NCI-H128 (cell line): ENCODE measurements at regions not wholly inside any gene's neighbourhood (a gene's known extent, or its start where the extent isn't known, plus 50 kb on each side); places are given as distances from the start of the nearest gene placed in this dataset.

Source experiments
- DNase-seq: peaks from one replicate; lab custom pipeline; 2025; ENCODE audit not compliant: unreplicated experiment; lab: John Stamatoyannopoulos, UW

DNA sequence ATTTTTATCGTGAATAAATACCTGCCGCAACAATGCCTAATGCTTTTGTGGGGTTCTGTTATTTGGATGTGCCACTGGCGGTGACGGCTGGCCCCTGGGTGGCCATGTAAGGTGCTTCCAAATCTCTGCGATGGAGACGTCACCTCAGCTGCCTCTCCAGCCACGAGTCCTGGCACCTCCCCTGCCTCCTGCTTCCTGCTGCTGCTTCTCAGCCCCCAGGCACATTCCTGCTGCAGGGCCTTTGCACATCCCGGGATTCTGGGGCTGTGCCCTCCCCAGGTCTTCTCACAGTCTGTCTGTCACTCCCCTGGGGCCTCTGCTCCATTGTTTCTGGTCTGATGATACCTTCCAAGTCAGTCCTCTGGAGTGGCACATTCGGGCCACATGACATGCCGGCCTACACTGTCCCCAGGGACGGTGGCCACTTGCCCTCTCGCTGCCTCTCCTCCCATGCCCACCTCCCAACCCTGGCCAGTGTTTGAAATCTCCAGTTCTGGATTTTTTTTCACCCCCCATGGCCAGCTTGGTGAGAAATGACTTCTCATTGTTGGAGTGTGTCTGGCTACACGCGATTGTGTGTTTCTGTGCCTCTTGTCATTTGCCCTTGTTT, 151.8 kb downstream of the KIF26A start:
- no peak for DNase-seq

DNA sequence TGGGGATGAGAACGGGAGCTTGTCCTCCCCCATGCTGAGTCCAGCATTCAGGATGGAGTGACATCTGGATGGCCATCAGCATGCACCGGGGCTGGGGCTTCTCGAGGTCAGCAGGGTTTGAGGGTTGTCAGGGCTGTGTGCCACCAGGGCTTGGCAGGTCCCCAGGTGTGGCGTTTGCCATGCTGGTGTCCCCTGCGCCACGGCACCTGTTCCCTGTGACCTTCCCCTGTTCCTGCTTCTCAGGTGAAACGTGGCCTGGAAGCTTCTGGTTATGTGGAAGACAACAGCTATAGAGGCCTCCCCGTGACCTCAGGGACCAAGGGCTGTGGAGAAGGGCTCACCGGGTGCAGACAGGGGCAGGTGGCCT, 152.4 kb downstream of the KIF26A start:
- no peak for DNase-seq

DNA sequence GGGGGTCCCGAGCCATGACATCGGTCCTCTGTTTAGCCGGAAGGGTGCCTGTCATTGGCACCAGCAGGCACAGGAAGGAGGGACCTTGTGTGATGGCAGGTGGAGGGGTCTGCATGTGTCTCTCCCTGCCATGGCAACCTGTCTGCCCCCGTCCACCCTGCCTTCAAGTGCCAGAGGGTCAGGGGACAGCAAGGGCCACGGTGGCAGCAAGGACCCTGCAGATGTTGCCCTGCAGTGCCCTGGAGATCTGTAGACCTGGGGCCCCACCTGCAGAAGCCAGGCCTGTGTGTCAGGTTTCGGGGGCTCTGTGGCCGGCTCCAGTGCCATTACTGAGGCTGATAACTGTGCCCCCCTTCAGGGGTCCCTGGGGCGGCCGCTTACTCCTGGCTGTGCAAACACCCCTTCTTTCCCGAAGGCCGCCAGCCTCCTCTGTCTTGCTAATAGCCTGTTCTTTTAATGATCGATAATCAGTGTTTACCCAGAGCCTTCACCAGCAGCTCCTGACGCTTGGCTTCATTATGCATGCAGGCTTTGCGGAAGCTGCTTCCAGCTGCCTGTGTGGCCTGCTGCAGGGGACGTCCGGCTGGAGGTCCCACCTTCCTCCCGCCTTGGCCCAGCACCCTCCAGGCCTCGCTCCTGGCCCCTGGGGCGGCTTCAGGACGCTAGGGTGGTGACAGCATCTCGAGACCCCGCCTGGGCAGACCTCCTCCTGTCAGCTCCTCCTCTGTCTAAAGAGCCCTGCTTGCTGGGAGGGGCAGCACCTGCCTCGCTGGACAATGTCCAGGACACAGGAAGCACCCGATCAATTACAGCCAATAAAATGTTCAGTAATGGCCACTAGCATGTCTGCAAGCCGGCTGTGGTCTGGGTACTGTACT, 153.0 kb downstream of the KIF26A start:
- DNase-seq, result no peak

DNA sequence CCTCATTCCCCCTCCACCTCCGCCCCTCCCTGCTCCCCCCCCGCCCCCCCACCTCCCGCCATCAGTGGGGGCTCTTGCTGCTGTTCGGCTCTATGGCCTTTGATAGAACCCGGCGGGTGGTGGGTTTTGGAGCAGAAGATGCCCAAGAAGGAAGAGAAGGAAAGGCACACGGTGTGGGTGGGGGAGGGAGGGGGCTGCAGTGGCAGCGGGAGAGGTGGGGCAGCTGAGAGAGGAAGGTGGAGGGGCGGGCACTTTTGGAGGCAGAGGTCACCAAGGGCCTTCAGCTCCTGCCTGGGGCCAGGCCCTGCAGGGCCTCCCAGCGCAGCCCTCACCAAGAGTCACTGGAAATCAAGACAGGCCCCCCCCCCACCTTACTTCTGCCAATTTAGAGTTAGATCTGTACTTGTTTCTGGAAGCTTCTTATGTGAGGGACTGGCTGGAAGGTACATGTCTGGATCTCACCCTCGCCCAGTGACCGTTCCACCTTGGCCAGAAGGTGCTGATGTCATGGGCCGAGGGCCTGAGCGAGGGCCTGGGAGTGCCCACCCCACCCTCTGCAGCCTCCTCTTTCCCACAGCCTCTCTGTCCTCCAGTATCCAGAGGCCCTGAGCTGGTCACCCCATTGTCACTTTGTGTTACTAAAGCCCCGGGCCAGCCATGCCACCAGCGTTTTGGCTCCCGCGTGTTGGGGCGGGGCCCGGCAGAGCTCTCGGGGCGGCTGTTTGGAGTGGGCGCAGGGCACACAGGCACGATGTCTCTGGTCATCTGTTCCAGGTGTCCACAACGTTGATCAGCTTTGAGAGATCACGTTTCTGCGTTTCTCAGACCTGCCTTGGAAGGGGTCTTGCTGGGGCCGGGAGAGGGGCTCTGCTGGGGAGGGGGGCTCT, 153.9 kb downstream of the KIF26A start:
- DNase-seq, result no peak

DNA sequence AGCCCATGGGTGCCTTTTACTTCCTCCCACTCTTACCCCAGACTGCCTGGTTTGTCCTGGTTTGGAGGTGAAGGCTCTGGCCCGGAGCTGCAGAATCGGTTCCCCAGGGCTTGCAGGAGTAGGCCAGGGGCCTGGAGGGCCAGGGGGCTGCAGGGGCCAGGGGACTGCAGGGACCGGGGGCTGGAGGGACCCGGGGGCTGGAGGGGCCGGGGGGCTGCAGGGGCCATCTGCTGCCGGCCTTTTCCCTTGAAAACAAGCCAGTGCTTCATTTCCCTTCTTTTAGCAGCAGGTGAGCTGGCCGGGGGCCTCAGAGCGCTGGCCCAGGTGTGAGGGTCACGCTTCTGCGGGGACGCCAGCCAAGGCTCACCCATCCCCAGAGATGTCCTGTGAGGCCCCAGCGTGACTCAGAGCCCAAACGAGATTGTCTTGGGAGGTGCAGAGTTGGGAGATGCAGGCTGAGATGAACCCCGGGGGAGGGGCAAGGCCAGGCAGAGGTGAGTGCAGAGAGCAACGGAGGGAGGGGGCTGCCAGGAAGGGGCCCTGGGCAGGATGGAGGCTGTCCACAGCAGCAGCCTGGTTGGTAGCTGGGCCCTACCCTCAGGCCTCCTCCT, 154.9 kb downstream of the KIF26A start:
- DNase-seq, result no peak

DNA sequence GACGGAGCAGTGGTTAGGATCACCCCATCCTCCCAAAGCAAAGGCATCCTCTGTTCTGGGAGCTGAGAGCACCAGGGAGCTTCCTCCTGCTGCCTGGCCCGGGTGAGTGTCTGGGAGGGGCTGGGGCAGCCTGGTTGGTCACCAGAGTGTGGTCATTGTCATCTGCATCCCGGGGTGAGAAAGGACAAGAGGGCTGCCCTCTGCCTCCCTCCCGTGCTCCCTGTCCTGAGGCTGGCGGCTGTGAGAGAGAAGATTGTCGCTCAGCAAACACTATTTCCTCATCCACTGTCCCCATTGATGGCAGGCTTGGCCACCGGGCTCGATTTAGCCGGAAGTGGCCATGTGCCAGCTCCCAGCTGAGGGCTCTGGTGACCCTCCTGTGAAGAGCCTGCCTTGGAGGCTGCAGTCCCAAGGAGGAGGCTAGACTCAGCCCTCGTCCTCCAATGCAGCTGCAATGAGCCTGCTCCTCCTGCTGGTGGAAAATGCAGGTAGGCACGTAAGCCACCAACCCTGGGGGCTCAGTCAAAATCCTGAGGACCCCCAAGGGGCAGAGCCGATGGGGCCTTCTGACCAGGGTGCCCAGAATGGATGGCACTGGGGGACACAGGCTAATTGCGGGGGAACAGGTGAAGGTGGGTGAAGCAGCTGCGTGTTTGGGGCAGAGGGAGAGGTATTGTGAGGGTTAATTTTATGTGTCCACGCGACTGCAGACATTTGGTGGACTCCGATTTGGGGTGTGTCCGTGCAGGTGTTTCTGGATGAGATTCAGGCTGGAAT, 155.7 kb downstream of the KIF26A start:
- no peak for DNase-seq

DNA sequence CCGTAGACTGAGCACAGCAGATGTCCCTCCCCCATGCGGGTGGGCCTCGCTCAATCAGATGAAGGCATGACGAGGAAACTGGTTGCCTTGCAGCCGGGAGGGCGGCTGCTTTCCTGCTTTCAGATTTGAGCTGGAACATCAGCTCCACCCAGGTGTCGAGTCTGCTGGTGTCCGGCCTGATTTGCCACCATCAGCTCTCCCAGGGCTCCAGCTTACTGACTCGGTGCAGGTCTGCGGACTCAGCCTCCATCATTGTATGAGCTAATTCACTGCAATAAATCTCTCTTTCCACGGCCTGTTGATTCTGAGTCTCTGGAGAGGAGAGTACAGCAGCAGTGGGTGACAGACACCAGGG, 156.2 kb downstream of the KIF26A start:
- no peak for DNase-seq

DNA sequence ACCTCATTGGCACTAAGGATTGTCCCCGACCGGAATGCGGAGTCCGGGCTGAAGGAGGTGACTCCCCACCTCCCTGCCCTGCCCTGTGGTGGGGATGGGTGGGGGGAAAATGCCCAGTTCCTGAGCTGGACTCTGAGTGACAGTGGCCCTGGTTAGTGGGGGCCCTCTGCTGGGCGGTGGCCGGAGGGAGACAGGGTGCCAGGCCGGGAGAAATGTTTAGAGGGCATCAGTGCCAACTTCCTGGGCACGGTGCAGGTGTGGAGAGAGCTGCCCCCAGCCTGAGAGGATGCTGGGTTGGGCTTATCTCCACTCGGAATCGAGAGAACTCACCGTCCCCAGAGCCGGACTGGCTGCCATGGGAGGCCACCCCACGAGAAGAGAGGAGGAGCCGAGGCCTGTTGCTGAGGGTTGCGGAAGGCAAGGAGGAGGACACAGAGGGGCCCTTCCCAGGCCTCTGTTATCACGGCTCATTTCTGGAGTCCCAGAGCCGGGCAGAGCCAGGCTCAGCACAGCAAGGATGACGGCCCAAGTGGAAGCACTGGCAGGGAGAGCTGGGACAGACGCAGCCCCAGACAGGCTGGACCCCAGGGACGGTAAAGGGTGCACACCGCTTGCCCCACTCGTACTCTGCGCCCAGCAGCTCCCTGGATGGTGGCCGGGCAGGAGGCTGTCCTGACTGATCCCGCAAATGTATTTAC, 156.7 kb downstream of the KIF26A start:
- no peak for DNase-seq

DNA sequence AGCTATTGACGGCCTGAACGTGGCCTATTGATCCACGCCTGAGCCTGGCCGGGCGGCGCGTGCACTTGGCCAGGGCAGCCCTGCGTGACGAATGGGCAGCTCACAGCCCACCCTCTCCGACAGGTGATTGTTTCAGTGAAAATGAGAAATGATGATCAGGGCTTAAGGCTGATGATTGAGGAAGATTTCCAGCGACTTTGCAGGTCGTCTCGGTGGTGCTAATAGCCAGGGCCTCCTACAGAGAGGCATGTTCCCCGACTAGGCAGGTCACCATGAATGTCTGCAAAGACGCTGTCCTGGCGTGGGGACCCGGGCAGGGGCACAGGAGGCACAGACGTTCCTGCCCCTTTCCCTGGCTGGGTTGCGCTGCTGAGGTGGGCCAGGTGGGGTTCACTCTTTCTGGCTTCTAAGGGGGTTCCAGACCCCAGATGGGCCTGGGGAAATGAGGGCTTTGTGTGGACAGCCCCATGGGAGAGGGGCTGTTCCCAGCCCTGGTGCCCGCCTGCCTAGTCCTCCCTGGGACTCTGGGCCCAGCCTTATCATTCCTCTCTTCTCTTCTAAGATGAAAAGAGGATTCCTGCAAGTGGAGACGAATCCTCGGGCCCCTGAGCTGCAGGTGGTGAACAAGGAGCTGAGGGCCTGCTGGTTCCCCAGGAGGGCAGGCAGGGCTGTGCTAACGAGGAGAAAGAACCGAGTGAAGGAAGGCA, 157.4 kb downstream of the KIF26A start:
- DNase-seq, result no peak

DNA sequence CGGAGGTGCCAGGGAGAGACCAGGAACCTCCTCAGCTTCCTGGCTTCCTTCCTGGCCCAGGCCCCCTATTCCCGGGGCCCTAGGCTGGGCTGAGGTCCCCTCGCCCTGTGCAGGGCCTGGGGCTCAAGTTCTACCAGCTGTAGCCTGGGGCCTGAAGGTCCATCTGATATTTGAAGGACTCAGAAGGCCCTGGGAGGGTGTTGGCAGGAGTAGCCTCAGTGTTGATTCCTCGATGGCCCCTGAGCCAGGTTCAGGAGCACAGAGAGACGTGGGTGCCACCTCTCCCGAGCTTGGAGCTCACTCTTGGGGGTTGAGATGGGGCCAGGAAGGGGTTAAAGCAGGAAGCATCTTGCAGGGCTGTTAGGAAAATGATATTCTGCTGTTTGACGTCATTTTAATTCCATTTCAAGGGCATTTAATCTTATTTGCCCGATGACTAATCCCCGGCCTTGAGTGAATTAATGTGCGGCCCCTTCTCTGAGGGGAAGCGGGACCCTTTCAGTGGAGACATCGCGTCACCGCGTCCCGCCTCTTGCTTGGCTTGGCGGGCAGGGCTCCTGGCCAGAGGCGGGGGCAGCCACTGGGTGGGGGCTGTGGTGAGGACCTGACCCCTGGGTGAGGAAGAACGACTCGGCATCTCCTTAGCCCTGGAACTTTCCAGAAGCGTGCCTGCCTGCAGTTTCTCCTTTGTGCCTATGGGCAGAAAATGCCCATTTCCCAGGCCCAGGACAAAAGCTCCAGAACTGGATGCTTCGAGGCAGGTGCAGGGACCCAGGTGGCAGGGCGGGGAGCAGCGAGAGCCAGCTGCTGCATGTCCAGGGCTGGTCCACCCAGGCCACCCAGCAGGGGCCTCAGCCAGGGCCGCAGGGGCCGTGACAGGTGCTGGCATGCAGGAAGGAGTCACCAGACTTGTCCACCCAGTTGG, 158.3 kb downstream of the KIF26A start:
- DNase-seq, result no peak

DNA sequence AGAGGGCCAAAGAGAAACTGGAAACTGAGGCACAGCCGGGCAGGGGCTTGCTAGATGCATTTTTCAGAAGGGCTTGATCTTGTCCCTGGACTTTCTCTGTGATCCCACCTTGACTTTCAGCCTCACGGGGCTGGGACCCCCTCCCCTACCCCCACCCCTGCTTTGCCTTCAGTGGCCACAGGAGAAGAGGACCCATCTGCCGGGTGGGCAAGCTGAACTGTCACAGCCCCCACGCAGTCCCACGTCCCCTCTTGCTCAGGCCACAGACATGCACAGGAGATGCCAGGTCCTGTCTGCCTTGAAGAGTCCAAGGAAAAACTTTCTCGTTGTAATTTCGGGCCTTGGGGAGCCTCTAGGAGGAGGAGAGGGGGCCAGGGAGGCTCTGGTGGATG, 158.9 kb downstream of the KIF26A start:
- no peak for DNase-seq

DNA sequence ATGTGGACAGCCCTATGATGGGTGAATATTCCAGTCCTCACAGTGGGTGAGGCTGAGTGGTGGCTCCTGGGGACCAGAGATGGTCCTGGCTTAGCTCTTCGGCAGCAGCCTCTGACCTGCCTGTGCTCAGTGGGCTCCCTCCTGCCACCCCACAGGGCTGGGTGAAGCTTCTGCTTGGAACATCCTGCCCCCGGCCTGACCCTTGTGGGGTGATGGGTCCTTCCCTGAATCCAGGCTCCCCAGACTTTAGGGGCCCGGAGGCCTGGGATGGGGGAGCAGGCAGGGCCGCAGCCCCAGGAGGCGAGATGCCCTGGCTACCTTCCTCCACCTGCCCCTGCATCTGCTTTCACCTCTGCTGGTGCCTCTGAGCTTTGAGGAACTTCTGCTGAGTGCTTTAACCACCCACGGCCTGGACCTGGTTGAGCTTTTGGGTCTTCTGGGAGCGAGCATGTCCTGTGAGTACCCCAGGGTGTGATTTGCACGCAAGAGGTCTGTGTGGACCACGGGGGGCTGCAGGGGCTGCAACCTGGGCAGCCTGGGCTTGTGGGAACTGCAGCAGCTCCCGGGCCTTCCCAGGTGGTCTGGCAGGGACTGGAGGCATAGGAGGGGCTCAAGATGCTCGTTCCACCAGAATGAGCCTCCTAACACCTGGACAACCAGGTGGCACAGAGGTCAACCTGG, 159.5 kb downstream of the KIF26A start:
- no peak for DNase-seq

DNA sequence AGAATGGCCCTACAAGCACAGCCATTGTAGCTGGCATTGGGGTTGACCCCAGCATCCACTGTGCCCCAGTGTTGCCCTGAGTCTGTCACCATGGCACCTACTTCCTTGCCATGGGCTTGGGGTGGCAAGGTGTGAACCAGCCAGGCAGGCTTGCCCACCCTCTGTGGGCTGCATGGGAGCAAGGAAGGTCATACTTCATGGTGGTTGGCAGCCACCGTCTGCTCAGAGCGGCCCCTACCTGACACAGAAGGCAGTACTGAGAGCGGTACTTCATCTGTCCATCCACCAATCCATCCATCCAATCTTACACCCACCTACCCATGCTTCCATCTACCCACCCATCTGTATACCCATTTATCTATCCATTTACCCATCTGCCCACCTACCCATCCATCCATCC, 160.1 kb downstream of the KIF26A start:
- DNase-seq, result no peak

DNA sequence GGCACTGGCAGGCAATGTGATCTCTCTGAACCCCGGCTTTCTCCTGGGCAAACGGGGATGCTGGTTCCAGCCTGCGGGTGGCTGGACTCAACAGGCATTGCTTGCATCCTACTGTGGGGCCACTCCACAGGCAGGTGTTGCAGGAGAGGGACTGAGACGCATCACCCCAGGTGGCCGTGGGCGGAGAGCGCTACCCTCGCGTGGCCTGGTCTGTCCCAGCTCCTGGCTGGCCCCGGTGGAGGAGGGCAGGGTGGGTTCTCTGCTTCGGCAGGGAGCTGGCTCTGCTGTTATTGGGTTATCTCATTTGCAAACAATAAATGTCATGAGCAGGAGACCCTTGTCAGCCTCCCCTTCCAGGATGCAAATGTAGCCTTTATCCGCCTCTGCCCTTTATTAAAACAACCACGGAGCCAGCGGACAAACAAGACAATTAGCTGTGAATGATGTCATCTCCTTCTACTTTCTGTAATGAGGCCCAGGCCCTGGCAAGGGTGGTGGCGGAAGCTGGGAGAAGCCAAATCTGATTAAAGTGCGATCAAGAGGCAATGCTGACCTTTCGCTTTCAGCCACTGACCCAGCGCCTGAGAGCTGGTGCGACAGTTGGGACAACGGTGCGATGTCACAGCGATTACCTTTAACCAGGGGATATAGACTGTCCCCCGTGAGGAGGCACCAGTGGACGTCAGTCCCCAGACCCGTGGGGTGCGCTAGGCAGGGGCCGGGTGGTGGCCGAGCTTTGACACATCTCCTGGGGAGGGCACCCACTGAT, 161.8 kb downstream of the KIF26A start:
- DNase-seq, result no peak

DNA sequence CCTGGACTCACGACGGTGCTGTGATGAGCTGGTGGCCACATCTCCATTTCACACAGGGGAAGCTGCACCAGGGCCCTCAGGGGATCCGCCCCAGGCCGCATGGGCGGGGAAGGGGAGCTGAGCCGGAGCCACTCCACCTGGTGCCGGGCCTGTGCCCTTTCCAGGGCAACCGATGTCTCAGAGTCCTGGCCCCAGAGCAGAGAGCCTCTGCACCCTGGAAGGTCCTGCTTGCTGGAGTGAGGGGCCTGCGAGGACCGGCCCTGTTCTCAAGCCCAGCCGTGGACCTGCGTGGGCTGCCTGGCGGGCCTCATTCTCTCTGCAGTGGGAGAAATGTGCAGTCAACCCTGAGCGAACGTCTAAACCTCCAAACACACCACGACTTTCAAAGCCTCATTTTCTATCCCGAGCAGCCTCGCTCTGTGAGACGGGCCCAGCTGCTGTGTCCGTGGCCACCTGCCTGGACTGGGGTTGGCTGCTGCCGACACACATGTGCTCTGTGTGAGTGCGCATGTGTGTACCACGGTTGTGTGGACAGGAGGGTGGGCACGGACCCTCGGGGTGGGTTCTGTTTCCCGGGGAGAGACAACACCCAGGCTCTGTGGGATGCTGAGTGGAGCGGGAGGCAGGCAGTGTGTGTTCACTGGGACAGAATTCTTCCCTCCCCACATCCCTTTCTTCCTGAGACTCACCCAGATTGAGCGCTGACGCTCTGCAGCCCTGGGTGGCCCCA, 163.5 kb downstream of the KIF26A start:
- DNase-seq, result no peak

DNA sequence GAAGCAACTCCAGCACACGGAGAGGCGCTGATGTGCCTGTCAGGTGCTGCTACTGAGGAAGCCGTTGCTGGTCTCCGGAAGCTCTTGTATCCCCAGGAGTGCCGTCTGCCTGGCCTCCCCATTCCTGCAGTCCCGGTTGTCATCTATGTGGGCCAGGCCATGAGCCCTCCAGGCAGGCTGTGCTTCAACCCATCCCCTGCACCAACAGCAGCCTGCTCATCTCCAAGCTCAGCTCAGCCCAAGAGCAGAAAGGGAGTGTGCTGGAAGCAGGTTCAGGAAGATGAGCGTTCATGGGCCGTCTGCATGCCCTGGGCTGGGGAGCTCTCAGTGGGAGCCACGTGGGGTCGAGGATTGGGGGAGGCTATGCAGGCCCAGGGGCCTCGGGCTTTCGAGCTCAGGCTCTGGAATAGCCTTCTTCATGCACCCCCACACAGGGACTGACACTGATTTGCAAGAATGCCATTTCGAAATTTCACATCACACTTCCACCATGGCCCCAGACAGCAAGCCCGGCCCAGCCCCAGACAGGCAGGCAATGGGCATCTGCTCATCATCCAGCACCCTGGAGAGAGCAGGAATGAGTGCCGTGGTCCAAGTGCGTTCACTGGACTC, 164.5 kb downstream of the KIF26A start:
- DNase-seq, result no peak
